ENCODE measurements at regions not wholly inside any gene's neighbourhood (a gene's known extent, or its start where the extent isn't known, plus 50 kb on each side); places are given as distances from the start of the nearest gene placed in this dataset.

GRCh38 chr9:82920154-82920553 is 142.8 kb downstream of the RASEF start:
- Histone ChIP-seq H3K4me3 (no peak overlapping the region), H3K4me1 (no peaks in the 10 kb centered on the region), H3K27me3 (no peaks in the 10 kb centered on the region), H3K27ac (no peak overlapping the region), H3K36me3 (ENCODE audit: low read depth, missing control alignments) (no peaks in the 10 kb centered on the region), H3K9me3 (no peaks in the 10 kb centered on the region)
- intact Hi-C loops (cut with DNase I; ENCODE audit: low total_unique reads) = no loop called here
- TF ChIP-seq POLR2A (IDR thresholded peaks at IDR 0.05) (no peak), CTCF (IDR thresholded peaks at IDR 0.05) (no peak)
- no peak for DNase-seq
- 77 to 89% methylated on average over 2 of the region's 2 CpGs for WGBS, 2 donors

GRCh38 chr9:82922686-82923085 is 140.3 kb downstream of the RASEF start:
- Histone ChIP-seq H3K4me1 (no peaks in the 10 kb centered on the region), H3K4me3 (no peak overlapping the region), H3K27ac (no peak overlapping the region), H3K27me3 (no peaks in the 10 kb centered on the region), H3K9me3 (no peaks in the 10 kb centered on the region), H3K36me3 (ENCODE audit: low read depth, missing control alignments) (no peaks in the 10 kb centered on the region)
- 76 to 88% methylated on average over 10 of the region's 10 CpGs for WGBS, 2 donors
- intact Hi-C loops (cut with DNase I; ENCODE audit: low total_unique reads) = no loop called here
- TF ChIP-seq CTCF (IDR thresholded peaks at IDR 0.05) (no peak), POLR2A (IDR thresholded peaks at IDR 0.05) (no peak)
- no peak for DNase-seq

- DNase-seq = no peak
- Histone ChIP-seq H3K9me3 (no peaks in the 10 kb centered on the region), H3K36me3 (ENCODE audit: low read depth, missing control alignments) (no peaks in the 10 kb centered on the region), H3K4me1 (no peaks in the 10 kb centered on the region), H3K27ac (no peak overlapping the region), H3K27me3 (no peaks in the 10 kb centered on the region), H3K4me3 (no peak overlapping the region)
- TF ChIP-seq CTCF (IDR thresholded peaks at IDR 0.05) (no peak), POLR2A (IDR thresholded peaks at IDR 0.05) (no peak)
- WGBS, 2 donors = 42 to 53% methylated on average over 13 of the region's 13 CpGs
- intact Hi-C loops (cut with DNase I; ENCODE audit: low total_unique reads) = no loop called here
Observed at GRCh38 chr9:82923092-82923911, 139.6 kb downstream of the RASEF start.

- WGBS, 2 donors = 69 to 75% methylated on average over 8 of the region's 8 CpGs
- no peak for DNase-seq
- Histone ChIP-seq H3K4me3 (no peak overlapping the region), H3K27me3 (no peaks in the 10 kb centered on the region), H3K4me1 (no peaks in the 10 kb centered on the region), H3K36me3 (ENCODE audit: low read depth, missing control alignments) (no peaks in the 10 kb centered on the region), H3K27ac (no peak overlapping the region), H3K9me3 (no peaks in the 10 kb centered on the region)
- TF ChIP-seq POLR2A (IDR thresholded peaks at IDR 0.05) = no peak
- no peak for TF ChIP-seq CTCF (IDR thresholded peaks at IDR 0.05)
- intact Hi-C loops (cut with DNase I; ENCODE audit: low total_unique reads) = no loop called here
Observed at GRCh38 chr9:82923912-82924605, 138.9 kb downstream of the RASEF start.

Data from testis (tissue), 2 donors.